CD4-positive, alpha-beta T cell treated with Interleukin-12 subunit alpha and Interleukin-12 subunit beta, for 1 hour (primary cell): ENCODE measurements at regions not wholly inside any gene's neighbourhood (a gene's known extent, or its start where the extent isn't known, plus 50 kb on each side); places are given as distances from the start of the nearest gene placed in this dataset.
"Not testable (repeated sequence)": the region's sequence is repeated elsewhere in the genome, so short reads cannot be mapped to it uniquely, and the experiment has no call there.

ENCODE experiments used
- DNase-seq: peaks from one replicate; pipeline ENCODE4 v3.0.0-alpha.2; 2020

GRCh38 chr3:145094355-145094941 is 1066.5 kb downstream of the PLOD2 start:
- DNase-seq: no peak

- DNase-seq: not testable (repeated sequence)
Measured at GRCh38 chr3:145111141-145111540, 1049.8 kb downstream of the PLOD2 start.

- no peak for DNase-seq
Measured at GRCh38 chr3:145116769-145117168, 1044.2 kb downstream of the PLOD2 start.

- DNase-seq: no peak
Measured at GRCh38 chr3:145118303-145118702, 1042.7 kb downstream of the PLOD2 start.

GRCh38 chr3:145124900-145125678 is 1035.9 kb downstream of the PLOD2 start:
- DNase-seq: no peak

GRCh38 chr3:145133281-145133680 is 1027.7 kb downstream of the PLOD2 start:
- no peak for DNase-seq

- DNase-seq: no peak
Measured at GRCh38 chr3:145134738-145135137, 1026.2 kb downstream of the PLOD2 start.

- no peak for DNase-seq
Measured at GRCh38 chr3:145144361-145144760, 1016.6 kb downstream of the PLOD2 start.

GRCh38 chr3:145145461-145145860 is 1015.5 kb downstream of the PLOD2 start:
- no peak for DNase-seq

- DNase-seq: no peak
Measured at GRCh38 chr3:145159640-145160039, 1001.3 kb downstream of the PLOD2 start.

- DNase-seq: no peak
Measured at GRCh38 chr3:145170121-145170520, 990.9 kb downstream of the PLOD2 start.

- DNase-seq: no peak
Measured at GRCh38 chr3:145175626-145176025, 985.4 kb downstream of the PLOD2 start.

GRCh38 chr3:145176907-145177306 is 984.1 kb downstream of the PLOD2 start:
- no peak for DNase-seq

GRCh38 chr3:145177828-145178227 is 983.2 kb downstream of the PLOD2 start:
- no peak for DNase-seq

- no peak for DNase-seq
Measured at GRCh38 chr3:145182196-145182911, 978.6 kb downstream of the PLOD2 start.

- no peak for DNase-seq
Measured at GRCh38 chr3:145183261-145183660, 977.7 kb downstream of the PLOD2 start.

GRCh38 chr3:145188079-145188770 is 972.8 kb downstream of the PLOD2 start:
- DNase-seq: no peak

- DNase-seq: no peak
Measured at GRCh38 chr3:145190138-145190537, 970.8 kb downstream of the PLOD2 start.

- no peak for DNase-seq
Measured at GRCh38 chr3:145190761-145191160, 970.2 kb downstream of the PLOD2 start.

GRCh38 chr3:145191543-145191942 is 969.4 kb downstream of the PLOD2 start:
- no peak for DNase-seq

GRCh38 chr3:145197051-145197820 is 963.7 kb downstream of the PLOD2 start:
- DNase-seq: no peak

GRCh38 chr3:145197821-145198220 is 963.2 kb downstream of the PLOD2 start:
- no peak for DNase-seq

GRCh38 chr3:145209561-145209960 is 951.4 kb downstream of the PLOD2 start:
- no peak for DNase-seq
